ENCODE measurements at regions not wholly inside any gene's neighbourhood (a gene's known extent, or its start where the extent isn't known, plus 50 kb on each side); places are given as distances from the start of the nearest gene placed in this dataset.

DNA sequence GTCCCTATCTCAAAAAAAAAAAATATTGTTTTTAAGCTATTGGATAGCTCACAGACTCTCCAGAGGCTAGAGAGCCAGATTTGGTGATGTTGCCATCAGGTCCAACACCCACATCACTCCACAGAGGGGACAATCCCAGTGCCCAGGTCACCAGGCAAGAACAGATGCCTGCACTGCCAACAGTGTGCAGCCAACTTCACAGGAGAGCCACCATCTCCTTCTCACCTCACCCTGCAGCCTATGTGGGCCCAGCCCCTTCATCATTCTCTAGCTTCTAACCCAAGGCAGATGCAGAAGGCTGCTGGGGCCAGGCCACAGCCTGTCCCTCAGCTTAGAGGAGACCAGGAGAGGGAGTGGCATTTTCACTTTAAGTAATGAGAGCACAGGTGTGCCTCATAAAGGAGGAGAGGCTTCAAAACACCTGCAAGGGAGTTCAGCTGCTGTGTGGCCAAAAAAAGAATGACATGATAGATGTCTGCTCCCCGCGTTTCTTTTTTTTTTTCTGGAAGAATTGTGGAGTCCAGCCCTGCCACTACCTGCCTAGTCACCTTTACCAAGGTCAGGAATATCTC lies 98.0 kb upstream of the ZSWIM2 start:
- TF ChIP-seq CTCF (IDR thresholded peaks at IDR 0.05) (no peak), POLR2AphosphoS5 (IDR thresholded peaks at IDR 0.05) (no peak), EP300 (IDR thresholded peaks at IDR 0.05) (no peak), POLR2A (IDR thresholded peaks at IDR 0.05) (no peak)

All from upper lobe of left lung (tissue), 4 donors.